ENCODE measurements at regions not wholly inside any gene's neighbourhood (a gene's known extent, or its start where the extent isn't known, plus 50 kb on each side); places are given as distances from the start of the nearest gene placed in this dataset.

DNA sequence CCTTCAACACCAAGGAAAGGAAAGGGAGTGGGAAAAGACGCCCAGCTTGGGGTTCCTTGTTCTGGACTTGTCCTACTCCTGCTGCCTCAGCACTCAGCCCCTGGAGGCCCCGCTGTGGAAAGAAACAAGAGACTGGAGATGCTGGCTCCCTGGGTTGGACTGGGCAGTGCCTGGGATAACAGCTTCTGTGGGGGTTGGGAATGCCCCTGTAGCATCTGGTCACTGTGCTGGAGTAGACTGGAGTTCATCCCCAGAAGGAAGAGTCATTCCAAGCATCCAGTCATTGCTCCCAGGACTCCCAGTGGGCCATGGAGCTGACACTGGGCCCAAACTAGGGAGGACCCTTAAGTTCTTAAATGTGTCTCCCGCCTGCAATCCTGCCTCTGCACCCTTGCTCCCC is 129.3 kb upstream of the HAAO start:
- FAIRE-seq, result no peak
- DNase-seq (ENCODE audit: insufficient read length, low spot score), result no peak
- TF ChIP-seq POLR2A (IDR thresholded peaks at IDR 0.05; ENCODE audit: low read depth, low read length), result no peak

DNA sequence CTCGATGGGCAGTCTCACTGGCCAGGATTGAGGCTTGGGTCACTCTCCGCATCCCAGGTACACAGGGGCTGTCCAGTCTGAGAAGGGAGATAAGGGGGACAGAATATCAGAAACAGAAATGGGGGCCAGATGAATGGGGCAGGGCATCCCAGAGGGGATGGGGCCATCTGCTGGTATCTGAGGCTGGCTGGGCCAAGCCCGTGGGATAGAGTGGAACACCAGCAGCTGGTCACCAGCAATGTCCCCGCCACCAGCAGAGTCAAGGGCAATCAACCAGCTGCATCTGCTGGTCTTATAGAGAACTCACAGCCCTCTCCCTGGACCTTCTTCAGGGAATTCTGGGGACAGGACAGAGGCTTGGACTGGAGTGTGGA is 128.8 kb upstream of the HAAO start:
- FAIRE-seq, result no peak
- no peak for DNase-seq (ENCODE audit: insufficient read length, low spot score)
- no peak for TF ChIP-seq POLR2A (IDR thresholded peaks at IDR 0.05; ENCODE audit: low read depth, low read length)

DNA sequence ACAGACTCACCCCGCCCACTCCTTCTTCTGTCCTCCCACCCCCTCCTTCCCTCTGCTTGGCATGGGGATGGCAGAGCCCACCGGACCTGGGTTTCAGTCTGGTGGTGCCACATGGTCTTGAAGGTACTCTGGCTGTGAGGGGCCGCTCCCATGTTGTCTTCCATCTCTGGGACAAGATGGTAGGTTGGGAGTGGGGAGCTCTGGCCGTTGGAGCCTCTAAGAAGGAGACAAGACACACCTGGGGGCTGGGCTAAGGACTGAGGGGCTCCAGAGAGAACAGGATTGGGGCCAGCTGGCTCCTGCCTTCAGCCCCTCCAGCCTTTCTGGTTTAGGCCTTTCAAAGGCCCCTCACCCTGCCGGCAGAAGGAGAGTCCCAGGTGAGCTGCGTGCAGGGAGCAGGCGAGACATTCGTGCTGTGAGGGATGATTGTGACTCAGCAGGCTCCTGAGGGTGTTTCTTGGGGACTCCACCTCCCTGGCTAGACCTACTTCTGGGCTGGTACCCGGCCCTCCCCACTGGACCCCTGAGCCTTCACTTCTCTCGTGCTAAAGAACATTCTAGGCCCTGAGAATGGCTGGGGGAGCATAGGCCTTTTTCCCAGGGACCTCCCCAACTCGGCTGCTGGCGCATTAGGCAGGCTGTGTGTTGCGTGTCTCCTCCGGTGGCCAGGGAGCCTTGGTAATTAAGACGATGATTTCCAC is 128.2 kb upstream of the HAAO start:
- FAIRE-seq (no peak), DNase-seq (ENCODE audit: insufficient read length, low spot score) (no peak)
- TF ChIP-seq POLR2A (IDR thresholded peaks at IDR 0.05; ENCODE audit: low read depth, low read length), result no peak

DNA sequence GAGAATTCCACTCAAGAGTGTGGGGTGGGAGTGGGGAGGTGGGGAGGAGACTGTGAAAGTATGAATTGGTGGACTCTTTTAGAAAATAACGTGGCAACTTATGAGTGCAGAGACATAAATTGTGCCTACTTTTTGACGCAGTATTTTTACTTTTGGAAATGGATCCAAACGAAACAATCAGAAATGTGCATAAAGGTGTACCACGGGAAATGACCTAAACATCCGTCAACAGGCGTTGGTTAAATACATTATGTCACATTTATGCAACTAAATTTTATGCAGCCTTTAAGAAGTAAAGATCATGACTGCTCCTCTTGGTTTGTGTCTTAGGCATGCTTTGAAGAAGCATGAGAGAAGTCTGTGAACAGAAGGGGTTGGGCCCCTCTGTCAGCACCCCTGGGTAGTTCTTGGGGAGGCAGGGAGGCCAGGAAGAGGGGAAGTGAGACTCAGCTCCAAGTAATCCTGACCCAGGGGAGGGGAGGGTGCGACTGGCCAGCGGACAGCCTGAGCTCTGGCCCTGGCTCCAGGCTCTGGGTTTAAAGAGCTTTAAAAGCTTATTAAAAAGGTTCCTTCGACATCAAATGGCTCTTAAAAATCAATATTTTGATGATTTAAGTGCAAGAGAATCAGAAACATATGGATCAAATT is 126.4 kb upstream of the HAAO start:
- FAIRE-seq (no peak), DNase-seq (ENCODE audit: insufficient read length, low spot score) (no peak)
- no peak for TF ChIP-seq POLR2A (IDR thresholded peaks at IDR 0.05; ENCODE audit: low read depth, low read length)

DNA sequence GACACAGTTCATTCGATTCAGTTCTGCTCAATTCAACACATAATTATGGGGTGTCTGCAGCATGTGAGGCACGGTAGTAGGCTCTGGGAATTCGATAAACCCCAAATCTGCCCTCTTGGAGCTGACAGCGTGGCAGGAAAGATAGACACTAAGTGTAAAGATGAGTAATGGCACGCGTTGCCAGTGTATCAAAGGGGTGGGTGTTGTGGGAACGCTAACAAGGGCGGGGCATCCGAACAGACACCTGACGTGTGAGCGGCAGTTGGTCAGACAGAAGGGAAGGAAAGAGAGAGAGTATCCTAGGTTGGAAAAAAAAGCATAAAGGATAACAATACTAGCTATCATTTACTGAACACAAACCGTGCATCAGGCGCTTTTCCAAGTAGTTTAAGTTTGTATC is 125.7 kb upstream of the HAAO start:
- FAIRE-seq (no peak), DNase-seq (ENCODE audit: insufficient read length, low spot score) (no peak)
- no peak for TF ChIP-seq POLR2A (IDR thresholded peaks at IDR 0.05; ENCODE audit: low read depth, low read length)

DNA sequence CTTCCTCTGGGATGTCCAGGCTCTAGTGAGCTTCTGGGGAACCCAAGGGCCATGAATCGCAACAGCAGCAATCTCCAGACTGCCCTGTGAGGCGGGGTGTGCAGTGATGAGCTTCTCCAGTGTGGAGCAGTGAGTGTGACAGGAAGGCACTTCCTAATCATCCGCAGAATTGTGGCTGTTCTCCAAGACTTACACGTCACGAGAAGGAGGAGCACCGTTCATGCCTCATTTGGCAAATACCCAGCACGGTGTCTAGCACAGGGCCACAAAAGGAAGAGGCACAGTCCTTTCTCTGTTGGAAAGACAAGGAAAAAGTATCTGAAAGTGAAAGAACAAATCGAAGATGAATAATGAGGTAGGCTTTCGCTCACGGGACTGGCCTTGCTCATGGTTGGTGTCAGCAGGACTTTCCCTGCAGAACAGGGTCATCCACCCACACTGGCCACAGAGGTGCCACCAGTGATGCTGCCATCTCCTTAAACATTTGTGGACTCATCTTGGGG is 125.1 kb upstream of the HAAO start:
- no peak for TF ChIP-seq POLR2A (IDR thresholded peaks at IDR 0.05; ENCODE audit: low read depth, low read length)
- DNase-seq (ENCODE audit: insufficient read length, low spot score) (no peak), FAIRE-seq (no peak)

DNA sequence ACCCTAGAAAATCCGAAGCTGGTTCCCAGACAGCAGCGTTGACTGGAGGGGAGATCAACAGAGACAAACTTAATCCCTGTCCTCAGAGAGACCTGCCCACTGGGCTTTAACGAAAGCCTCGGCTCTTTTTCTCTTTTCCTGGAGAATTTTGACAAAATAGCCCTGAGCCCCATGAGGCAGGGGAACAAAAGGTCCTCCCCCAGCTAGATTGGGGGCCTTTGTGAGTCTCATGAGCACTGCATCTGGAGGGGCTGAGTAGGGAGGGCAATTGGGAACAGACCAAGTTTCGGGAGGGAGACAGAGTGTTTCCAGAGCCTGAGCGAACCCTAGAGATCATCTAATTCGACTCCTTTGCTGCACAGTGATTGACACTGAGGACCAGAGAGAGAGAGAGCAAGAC is 123.9 kb upstream of the HAAO start:
- no peak for TF ChIP-seq POLR2A (IDR thresholded peaks at IDR 0.05; ENCODE audit: low read depth, low read length)
- FAIRE-seq (no peak), DNase-seq (ENCODE audit: insufficient read length, low spot score) (no peak)

DNA sequence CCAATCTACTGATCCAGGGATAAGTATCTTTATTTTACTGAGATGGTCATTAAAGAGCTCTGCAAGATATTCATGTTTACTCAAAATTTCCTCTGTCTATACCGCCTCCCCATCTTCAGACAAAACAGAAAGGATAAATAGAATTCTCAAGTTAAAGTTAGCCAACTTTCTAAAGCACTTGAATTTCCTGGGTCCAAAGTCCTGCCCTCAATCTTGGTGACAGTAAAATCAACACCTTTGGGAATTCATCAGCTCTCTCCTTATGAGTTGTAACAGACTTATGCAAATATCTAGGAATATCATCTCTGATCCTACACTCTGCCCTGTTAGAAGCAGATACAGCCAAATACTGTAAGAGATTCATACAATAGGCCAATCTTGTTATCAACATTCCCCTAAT is 122.5 kb upstream of the HAAO start:
- DNase-seq (ENCODE audit: insufficient read length, low spot score), result no peak
- no peak for TF ChIP-seq POLR2A (IDR thresholded peaks at IDR 0.05; ENCODE audit: low read depth, low read length)
- no peak for FAIRE-seq

DNA sequence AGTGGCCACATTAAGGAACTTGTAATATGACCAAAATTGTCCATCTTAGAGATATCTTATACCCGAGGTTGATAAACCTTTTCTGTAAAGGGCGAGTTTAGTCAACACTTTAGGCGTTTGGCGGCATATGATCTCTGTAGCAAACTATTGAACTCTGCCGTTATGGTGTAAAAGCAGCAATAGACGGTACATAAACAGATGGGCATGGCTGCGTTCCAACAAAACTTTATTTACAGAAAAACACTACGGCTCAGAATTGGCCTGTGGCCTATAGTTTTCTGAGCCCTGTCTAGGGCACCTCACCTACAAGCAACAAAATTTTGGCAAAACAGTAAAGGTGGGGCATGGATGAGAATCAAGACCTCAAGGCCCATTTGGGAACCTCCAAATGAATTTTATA is 121.9 kb upstream of the HAAO start:
- no peak for DNase-seq (ENCODE audit: insufficient read length, low spot score)
- FAIRE-seq, result no peak
- no peak for TF ChIP-seq POLR2A (IDR thresholded peaks at IDR 0.05; ENCODE audit: low read depth, low read length)

DNA sequence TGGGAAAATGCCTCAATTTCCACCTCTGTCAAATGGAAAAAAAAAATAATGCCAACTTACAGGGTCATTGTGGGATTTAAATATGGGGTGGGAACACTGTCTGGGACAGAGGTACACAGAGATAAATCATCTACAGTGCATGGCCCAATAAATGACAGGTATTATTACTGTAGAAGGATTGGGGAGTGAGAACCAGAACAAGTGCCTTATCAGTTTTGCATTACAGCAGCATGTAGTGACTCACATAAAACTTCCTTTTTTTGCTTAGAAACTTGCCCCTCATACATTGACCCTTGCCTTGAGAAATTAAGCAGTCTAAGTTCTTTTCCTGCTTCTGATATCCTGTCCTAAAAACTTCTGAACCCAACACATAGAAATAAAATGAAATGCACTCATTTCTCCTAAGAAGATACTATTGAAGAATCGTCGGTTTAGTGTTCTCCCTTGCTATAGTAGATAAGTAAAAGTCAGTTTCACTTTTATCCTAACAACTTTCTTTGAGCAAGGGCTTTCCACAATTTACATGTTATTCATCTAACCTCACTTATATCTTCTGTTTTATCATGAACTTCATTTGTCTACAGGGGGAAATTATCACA is 121.0 kb upstream of the HAAO start:
- no peak for FAIRE-seq
- DNase-seq (ENCODE audit: insufficient read length, low spot score), result no peak
- TF ChIP-seq POLR2A (IDR thresholded peaks at IDR 0.05; ENCODE audit: low read depth, low read length), result no peak

DNA sequence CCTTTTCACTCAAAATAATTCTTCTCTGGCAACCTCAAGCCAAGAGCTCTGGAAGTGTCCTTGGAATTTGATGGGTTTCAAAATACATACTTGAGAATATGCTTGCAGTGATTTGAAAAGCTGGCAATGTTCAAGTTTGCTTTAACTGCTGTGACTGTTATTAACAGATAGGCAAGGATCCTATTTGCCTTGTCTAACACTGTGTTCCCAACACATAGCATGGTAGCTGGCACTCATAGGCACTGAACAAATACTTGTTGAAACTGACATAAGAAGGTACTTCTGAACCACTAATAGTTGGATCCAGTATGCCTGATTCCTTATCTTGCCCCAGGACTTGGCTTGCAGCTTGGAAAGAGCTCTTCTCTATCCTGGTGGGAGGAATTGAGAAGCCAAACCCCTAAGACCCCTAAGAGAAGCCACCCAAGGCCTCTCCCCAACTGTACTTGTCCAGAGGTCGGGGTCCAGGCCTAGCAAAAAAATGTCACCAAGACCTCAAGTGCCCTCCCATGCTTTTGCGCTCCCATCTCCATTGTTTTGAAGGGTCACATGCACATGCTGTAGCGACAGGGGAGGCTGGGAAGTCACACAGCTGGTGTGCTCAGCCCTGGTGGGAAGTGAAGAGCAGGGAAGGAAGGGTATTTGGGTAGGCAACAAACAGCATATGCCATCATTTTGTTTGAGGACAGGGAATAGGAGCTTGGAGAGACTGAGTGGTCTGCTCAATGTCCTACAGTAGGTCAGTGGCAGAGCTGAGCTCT is 118.4 kb upstream of the HAAO start:
- FAIRE-seq (no peak), DNase-seq (ENCODE audit: insufficient read length, low spot score) (no peak)
- no peak for TF ChIP-seq POLR2A (IDR thresholded peaks at IDR 0.05; ENCODE audit: low read depth, low read length)

DNA sequence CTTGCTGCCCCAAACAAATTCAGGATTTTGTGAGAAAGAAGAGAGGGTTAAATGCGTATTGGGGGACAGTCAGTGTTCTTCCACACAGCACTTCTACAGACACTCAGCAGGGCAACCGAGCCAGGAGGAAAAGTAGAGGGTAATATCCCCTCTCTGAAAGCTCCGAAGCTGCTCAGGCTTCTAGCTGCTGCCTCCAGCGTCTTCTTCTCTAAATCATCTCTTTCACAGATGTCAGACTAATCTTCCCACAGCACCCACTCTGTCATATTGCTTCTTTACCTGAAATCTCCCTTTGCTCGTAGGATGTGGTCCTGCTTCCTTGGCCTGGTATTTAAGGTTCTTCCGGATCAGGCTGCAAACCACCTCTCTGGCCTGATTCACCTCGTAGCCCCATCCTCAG is 117.6 kb upstream of the HAAO start:
- FAIRE-seq (no peak), DNase-seq (ENCODE audit: insufficient read length, low spot score) (no peak)
- TF ChIP-seq POLR2A (IDR thresholded peaks at IDR 0.05; ENCODE audit: low read depth, low read length), result no peak

DNA sequence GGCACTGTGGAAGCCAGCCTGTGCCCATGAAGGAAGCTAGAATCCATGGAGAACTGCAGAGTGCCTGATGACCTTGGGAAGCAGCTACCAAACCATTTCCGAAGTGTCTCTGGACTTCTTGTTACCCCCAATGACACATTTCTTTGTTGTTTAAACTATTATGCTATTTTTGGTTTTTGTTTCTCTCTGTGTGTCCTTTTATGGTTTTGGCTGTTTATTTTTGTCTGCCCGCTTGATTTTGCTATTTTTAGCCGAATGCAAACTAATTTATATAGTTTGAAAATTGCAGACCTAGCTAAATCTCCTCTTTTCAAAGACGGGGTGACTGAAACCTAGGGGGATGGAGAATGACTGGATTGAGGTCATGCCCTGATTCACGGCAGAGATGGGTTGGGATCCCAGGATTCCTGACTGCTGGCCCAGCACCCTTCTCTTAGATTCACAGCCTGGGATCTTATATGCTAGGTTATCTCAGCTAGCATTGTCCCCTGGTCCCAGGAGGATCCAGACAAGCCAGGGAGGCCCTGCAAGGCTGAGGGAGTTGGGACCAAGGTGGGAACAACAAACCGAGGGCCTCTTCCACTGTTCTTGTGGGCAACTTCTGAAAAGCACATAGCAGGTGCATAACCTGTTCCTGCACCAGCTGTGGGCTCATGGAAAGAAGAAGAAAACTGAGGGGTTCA is 116.3 kb upstream of the HAAO start:
- TF ChIP-seq POLR2A (IDR thresholded peaks at IDR 0.05; ENCODE audit: low read depth, low read length), result no peak
- DNase-seq (ENCODE audit: insufficient read length, low spot score), result no peak
- FAIRE-seq, result no peak

DNA sequence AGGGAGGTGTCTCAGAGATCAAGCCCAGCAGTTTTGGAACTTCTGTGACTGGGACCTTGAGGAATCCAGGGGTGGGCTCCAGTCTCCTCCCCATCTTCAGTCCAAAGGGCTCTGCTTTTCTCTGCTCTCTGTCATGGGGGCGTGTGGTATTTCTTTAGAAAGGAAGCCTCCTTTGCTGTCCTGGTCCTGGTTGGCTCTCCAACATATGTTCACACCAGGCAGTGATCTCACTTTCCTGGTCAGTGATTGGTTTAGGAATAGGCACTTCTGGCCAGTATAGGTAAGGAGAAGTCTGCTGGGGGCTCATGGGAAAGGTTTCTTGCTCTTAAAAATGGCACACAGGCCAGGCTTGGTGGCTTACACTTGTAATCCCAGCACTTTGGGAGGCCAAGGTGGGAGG is 115.5 kb upstream of the HAAO start:
- FAIRE-seq (no peak), DNase-seq (ENCODE audit: insufficient read length, low spot score) (no peak)
- TF ChIP-seq POLR2A (IDR thresholded peaks at IDR 0.05; ENCODE audit: low read depth, low read length), result no peak

Data from H54 (cell line).